ENCODE measurements at regions not wholly inside any gene's neighbourhood (a gene's known extent, or its start where the extent isn't known, plus 50 kb on each side); places are given as distances from the start of the nearest gene placed in this dataset.

DNA sequence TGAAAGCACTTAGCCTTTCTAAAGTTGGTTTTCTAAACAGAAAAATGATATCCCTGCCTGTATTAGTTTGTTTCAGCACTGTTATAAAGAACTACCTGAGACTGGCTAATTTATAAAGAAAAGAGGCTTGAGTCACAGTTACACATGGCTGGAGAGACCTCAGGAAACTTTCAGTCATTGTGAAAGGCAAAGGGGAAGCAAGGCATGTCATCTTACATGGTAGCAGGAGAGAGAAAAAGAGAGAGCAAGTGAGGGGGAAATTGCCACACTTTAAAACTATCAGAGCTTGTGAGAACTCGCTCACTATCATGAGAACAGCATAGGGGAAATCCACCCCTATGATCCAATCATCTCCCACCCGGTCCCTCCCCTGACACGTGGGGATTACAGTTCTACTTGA lies 64.9 kb downstream of the FAM170A start:
- Histone ChIP-seq H4K20me1 (ENCODE audit: control insufficient read depth, extremely low read depth, insufficient read depth, low read length) (no peaks in the 10 kb centered on the region), H3K9me3 (ENCODE audit: control insufficient read depth, insufficient read depth, low read depth, low read length) (no peaks in the 10 kb centered on the region), H3K4me3 (replicated peaks in 1 of 4; ENCODE audit: control extremely low read depth in 1 of 4, insufficient read depth in 1 of 4, low read depth in 3 of 4, low read length in 4 of 4) (no peak overlapping the region), H2AFZ (ENCODE audit: low read length) (no peak overlapping the region), H3K4me1 (ENCODE audit: control insufficient read depth, extremely low read depth, insufficient read depth, low read length) (no peaks in the 10 kb centered on the region), H3K27ac (ENCODE audit: insufficient read depth, low read length) (no peak overlapping the region), H3K36me3 (ENCODE audit: control insufficient read depth, insufficient read depth, low read length) (no peaks in the 10 kb centered on the region), H3K27me3 (ENCODE audit: control insufficient read depth, insufficient read depth, low read length) (no peaks in the 10 kb centered on the region), H3K4me2 (ENCODE audit: extremely low read depth, insufficient read depth, low read length) (no peak overlapping the region), H3K9ac (ENCODE audit: insufficient read depth, low read length) (no peak overlapping the region), H3K79me2 (ENCODE audit: control insufficient read depth, insufficient read depth, low read length) (no peaks in the 10 kb centered on the region)
- TF ChIP-seq, protein P1, sequence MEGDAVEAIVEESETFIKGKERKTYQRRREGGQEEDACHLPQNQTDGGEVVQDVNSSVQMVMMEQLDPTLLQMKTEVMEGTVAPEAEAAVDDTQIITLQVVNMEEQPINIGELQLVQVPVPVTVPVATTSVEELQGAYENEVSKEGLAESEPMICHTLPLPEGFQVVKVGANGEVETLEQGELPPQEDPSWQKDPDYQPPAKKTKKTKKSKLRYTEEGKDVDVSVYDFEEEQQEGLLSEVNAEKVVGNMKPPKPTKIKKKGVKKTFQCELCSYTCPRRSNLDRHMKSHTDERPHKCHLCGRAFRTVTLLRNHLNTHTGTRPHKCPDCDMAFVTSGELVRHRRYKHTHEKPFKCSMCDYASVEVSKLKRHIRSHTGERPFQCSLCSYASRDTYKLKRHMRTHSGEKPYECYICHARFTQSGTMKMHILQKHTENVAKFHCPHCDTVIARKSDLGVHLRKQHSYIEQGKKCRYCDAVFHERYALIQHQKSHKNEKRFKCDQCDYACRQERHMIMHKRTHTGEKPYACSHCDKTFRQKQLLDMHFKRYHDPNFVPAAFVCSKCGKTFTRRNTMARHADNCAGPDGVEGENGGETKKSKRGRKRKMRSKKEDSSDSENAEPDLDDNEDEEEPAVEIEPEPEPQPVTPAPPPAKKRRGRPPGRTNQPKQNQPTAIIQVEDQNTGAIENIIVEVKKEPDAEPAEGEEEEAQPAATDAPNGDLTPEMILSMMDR (conservative IDR thresholded peaks at IDR 0.05 in 1 of 2, IDR thresholded peaks at IDR 0.05 in 1 of 2; ENCODE audit: low read depth in 1 of 2, low read length in 2 of 2) = no peak
- no peak for TF ChIP-seq EZH2 (IDR thresholded peaks at IDR 0.05; ENCODE audit: low read length, missing control alignments)
- no peak for DNase-seq (ENCODE audit: low read depth in 2 of 2)

DNA sequence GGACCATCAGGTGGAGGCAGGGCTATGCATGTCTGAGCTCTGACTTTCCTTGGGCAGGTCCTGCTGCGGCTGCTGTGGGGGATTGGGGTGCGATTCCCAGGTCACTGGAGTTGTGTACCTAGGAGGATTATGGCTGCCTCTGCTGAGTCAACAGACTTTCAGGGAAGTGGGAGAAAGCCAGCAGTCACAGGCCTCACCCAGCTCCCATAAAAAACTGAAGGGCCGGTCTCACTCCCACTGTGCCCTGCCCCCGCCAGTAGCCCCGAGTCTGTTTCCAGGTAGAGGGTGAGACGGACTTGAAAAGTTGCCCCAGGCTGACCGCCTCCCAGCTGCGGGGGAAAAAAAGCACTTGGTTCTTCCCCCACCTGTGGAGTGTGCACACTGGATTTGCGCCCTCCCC lies 76.7 kb downstream of the FAM170A start:
- Histone ChIP-seq H3K36me3 (ENCODE audit: control insufficient read depth, insufficient read depth, low read length) (no peaks in the 10 kb centered on the region), H3K9me3 (ENCODE audit: control insufficient read depth, insufficient read depth, low read depth, low read length) (no peaks in the 10 kb centered on the region), H3K27me3 (ENCODE audit: control insufficient read depth, insufficient read depth, low read length) (no peaks in the 10 kb centered on the region), H3K9ac (ENCODE audit: insufficient read depth, low read length) (no peak overlapping the region), H3K4me1 (ENCODE audit: control insufficient read depth, extremely low read depth, insufficient read depth, low read length) (no peaks in the 10 kb centered on the region), H2AFZ (ENCODE audit: low read length) (no peak overlapping the region), H4K20me1 (ENCODE audit: control insufficient read depth, extremely low read depth, insufficient read depth, low read length) (no peaks in the 10 kb centered on the region), H3K4me3 (replicated peaks in 1 of 4; ENCODE audit: control extremely low read depth in 1 of 4, insufficient read depth in 1 of 4, low read depth in 3 of 4, low read length in 4 of 4) (no peak overlapping the region), H3K27ac (ENCODE audit: insufficient read depth, low read length) (no peak overlapping the region), H3K79me2 (ENCODE audit: control insufficient read depth, insufficient read depth, low read length) (no peaks in the 10 kb centered on the region), H3K4me2 (ENCODE audit: extremely low read depth, insufficient read depth, low read length) (no peak overlapping the region)
- no peak for DNase-seq (ENCODE audit: low read depth in 2 of 2)
- TF ChIP-seq, protein P1 (conservative IDR thresholded peaks at IDR 0.05 in 1 of 2, IDR thresholded peaks at IDR 0.05 in 1 of 2; ENCODE audit: low read depth in 1 of 2, low read length in 2 of 2) = no peak
- no peak for TF ChIP-seq EZH2 (IDR thresholded peaks at IDR 0.05; ENCODE audit: low read length, missing control alignments)

DNA sequence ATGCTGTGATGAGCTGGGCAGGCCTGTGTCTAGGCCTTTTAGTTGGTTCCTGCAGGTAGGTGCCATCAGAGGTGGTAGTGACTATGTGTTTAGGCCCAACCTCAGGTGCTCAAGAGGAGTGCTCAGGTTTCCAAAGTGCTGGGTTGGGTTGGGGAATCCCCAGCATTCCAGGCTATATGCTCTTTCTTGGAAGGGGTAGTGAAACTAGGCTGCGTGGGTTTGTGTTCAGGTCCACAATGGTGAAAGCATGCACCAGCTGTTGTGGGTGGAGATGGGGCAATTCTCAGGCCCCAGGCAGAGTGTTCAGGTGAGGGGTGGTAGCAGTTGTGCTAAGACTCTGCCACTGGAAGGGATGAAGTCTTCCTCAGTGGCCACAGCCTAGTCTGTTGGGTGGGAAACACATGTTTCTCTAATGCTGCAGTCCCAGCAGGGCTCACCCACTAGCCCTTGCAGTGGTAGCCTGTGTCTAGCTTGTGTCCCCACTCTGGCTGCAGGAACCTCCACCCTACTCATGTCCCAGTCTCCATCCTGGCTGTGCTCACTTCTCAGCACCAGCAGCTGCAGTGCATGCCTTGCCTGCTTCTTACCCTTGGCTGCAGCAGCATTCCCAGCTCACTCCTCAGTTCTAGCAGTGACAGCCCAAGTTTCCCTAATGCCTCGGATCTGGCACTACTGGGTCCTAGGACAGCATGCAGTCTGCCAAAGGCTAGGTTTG lies 78.9 kb downstream of the FAM170A start:
- no peak overlapping the region for H3K4me2 ChIP-seq (ENCODE audit: extremely low read depth, insufficient read depth, low read length)
- H3K9ac ChIP-seq (ENCODE audit: insufficient read depth, low read length) = no peak overlapping the region
- H3K79me2 ChIP-seq (ENCODE audit: control insufficient read depth, insufficient read depth, low read length) = no peaks in the 10 kb centered on the region
- no peaks in the 10 kb centered on the region for H4K20me1 ChIP-seq (ENCODE audit: control insufficient read depth, extremely low read depth, insufficient read depth, low read length)
- no peaks in the 10 kb centered on the region for H3K27me3 ChIP-seq (ENCODE audit: control insufficient read depth, insufficient read depth, low read length)
- TF ChIP-seq EZH2 (IDR thresholded peaks at IDR 0.05; ENCODE audit: low read length, missing control alignments) = no peak
- TF ChIP-seq, protein P1 (conservative IDR thresholded peaks at IDR 0.05 in 1 of 2, IDR thresholded peaks at IDR 0.05 in 1 of 2; ENCODE audit: low read depth in 1 of 2, low read length in 2 of 2) = no peak
- no peak overlapping the region for H3K4me3 ChIP-seq (replicated peaks in 1 of 4; ENCODE audit: control extremely low read depth in 1 of 4, insufficient read depth in 1 of 4, low read depth in 3 of 4, low read length in 4 of 4)
- no peaks in the 10 kb centered on the region for H3K4me1 ChIP-seq (ENCODE audit: control insufficient read depth, extremely low read depth, insufficient read depth, low read length)
- no peak overlapping the region for H3K27ac ChIP-seq (ENCODE audit: insufficient read depth, low read length)
- no peaks in the 10 kb centered on the region for H3K36me3 ChIP-seq (ENCODE audit: control insufficient read depth, insufficient read depth, low read length)
- no peak overlapping the region for H2AFZ ChIP-seq (ENCODE audit: low read length)
- no peak for DNase-seq (ENCODE audit: low read depth in 2 of 2)
- no peaks in the 10 kb centered on the region for H3K9me3 ChIP-seq (ENCODE audit: control insufficient read depth, insufficient read depth, low read depth, low read length)
